Activated CD8-positive, alpha-beta T cell treated with anti-CD3 and anti-CD28 coated beads for 36 hours (primary cell): ENCODE measurements at regions not wholly inside any gene's neighbourhood (a gene's known extent, or its start where the extent isn't known, plus 50 kb on each side); places are given as distances from the start of the nearest gene placed in this dataset.

Experiments
- ATAC-seq: fragments of 200-7000 bp; cut with Tn5 transposase; one replicate; pipeline ENCODE4 v1.10.0; 2021; ENCODE audit warnings: mild to moderate bottlenecking, moderate library complexity
- CTCF ChIA-PET: fragments of 350-600 bp; sonication (Branson Sonifier 250); formaldehyde crosslinking; loops from one replicate; lab custom pipeline; 2021; ENCODE audit warnings: antibody characterized with exemption; lab: Charles Lee
- POLR2A ChIA-PET: fragments of 350-600 bp; sonication (Branson Sonifier 250); formaldehyde crosslinking; loops from one replicate; lab custom pipeline; 2021; ENCODE audit warnings: antibody characterized with exemption; lab: Charles Lee
- DNase-seq: peaks from one replicate; pipeline ENCODE4 v3.0.0-alpha.2; 2020
- H3K27ac Mint-ChIP-seq: one replicate; pipeline ENCODE4 v1.8.0; 2021; ENCODE audit warnings: mild to moderate bottlenecking, mixed read lengths
- H3K27me3 Mint-ChIP-seq: one replicate; pipeline ENCODE4 v1.8.0; 2021; ENCODE audit warnings: mixed read lengths
- H3K36me3 Mint-ChIP-seq: one replicate; pipeline ENCODE4 v1.8.0; 2021; ENCODE audit warnings: low read depth, mixed read lengths
- H3K4me1 Mint-ChIP-seq: one replicate; pipeline ENCODE4 v1.8.0; 2021; ENCODE audit warnings: low read depth, mixed read lengths
- H3K4me3 Mint-ChIP-seq: one replicate; pipeline ENCODE4 v1.8.0; 2021; ENCODE audit warnings: mild to moderate bottlenecking, moderate library complexity, mixed read lengths
- H3K9me3 Mint-ChIP-seq: one replicate; pipeline ENCODE4 v1.8.0; 2021; ENCODE audit warnings: mixed read lengths
- CTCF ChIP-seq: fragments of 200-600 bp; IDR thresholded peaks from one replicate; pipeline ENCODE4 v1.8.0; 2022; ENCODE audit warnings: antibody characterized with exemption, mild to moderate bottlenecking
- intact Hi-C: fragments of 100-400 bp; cut with micrococcal nuclease; formaldehyde crosslinking; loops from one replicate; pipeline ENCODE4 v1.10.0; 2022

GRCh38 chr6:44738601-44739146 is 351.2 kb downstream of the CDC5L start:
- intact Hi-C loops: no loop called here
- ChIA-PET POLR2A (no interaction called here), CTCF (no interaction called here)
- H3K27ac Mint-ChIP-seq: no peak overlapping the region
- H3K4me1 Mint-ChIP-seq: peaks cover 13% of the 10 kb centered on the region
- peaks cover 1% of the 10 kb centered on the region for H3K27me3 Mint-ChIP-seq
- DNase-seq: peak; percentile 7
- H3K9me3 Mint-ChIP-seq: no peaks in the 10 kb centered on the region
- no peaks in the 10 kb centered on the region for H3K36me3 Mint-ChIP-seq
- ATAC-seq: no peak
- no peak for TF ChIP-seq CTCF
- no peak overlapping the region for H3K4me3 Mint-ChIP-seq

- ChIA-PET CTCF (no interaction called here), POLR2A (no interaction called here)
- TF ChIP-seq CTCF: no peak
- Mint-ChIP-seq H3K4me3 (no peak overlapping the region), H3K36me3 (no peaks in the 10 kb centered on the region), H3K27me3 (peaks cover 1% of the 10 kb centered on the region), H3K27ac (no peak overlapping the region), H3K9me3 (no peaks in the 10 kb centered on the region), H3K4me1 (peaks cover 13% of the 10 kb centered on the region)
- DNase-seq (no peak), ATAC-seq (no peak)
- intact Hi-C loops: no loop called here
Observed at GRCh38 chr6:44739181-44739580, 351.7 kb downstream of the CDC5L start.

- intact Hi-C loops: no loop called here
- ATAC-seq: no peak
- no peak for DNase-seq
- CTCF ChIA-PET: no interaction called here
- no peak for TF ChIP-seq CTCF
- Mint-ChIP-seq H3K9me3 (peaks cover 6% of the 10 kb centered on the region), H3K4me1 (peaks cover 5% of the 10 kb centered on the region), H3K27me3 (peaks cover 1% of the 10 kb centered on the region), H3K36me3 (peaks cover 2% of the 10 kb centered on the region), H3K4me3 (no peak overlapping the region), H3K27ac (no peak overlapping the region)
- POLR2A ChIA-PET: no interaction called here
Observed at GRCh38 chr6:44740566-44741120, 353.1 kb downstream of the CDC5L start.

- no peaks in the 10 kb centered on the region for H3K4me1 Mint-ChIP-seq
- POLR2A ChIA-PET: no interaction called here
- CTCF ChIA-PET: no interaction called here
Observed at GRCh38 chr6:44742201-44742600, 354.7 kb downstream of the CDC5L start.

More at GRCh38 chr6:44742201-44742600, 354.7 kb downstream of the CDC5L start:
- no peak for ATAC-seq
- H3K27me3 Mint-ChIP-seq: peaks cover 1% of the 10 kb centered on the region
- H3K4me3 Mint-ChIP-seq: no peak overlapping the region
- TF ChIP-seq CTCF: no peak
- H3K27ac Mint-ChIP-seq: no peak overlapping the region
- peaks cover 6% of the 10 kb centered on the region for H3K9me3 Mint-ChIP-seq
- peaks cover 2% of the 10 kb centered on the region for H3K36me3 Mint-ChIP-seq
- intact Hi-C loops: no loop called here
- no peak for DNase-seq
